ENCODE measurements at regions not wholly inside any gene's neighbourhood (a gene's known extent, or its start where the extent isn't known, plus 50 kb on each side); places are given as distances from the start of the nearest gene placed in this dataset.
A peak's percentile ranks its signal among the peaks of the same experiment; 100 is the strongest.

- no peak for DNase-seq (ENCODE audit: insufficient read length, low spot score, missing footprints)
- H3K36me3 ChIP-seq (ENCODE audit: insufficient read depth, low read length): no peaks in the 10 kb centered on the region
- no peak overlapping the region for H3K4me3 ChIP-seq (ENCODE audit: insufficient read depth, low read length)
- no peaks in the 10 kb centered on the region for H3K9me3 ChIP-seq (ENCODE audit: low read depth, low read length)
- no peak overlapping the region for H3K27ac ChIP-seq (ENCODE audit: low read depth, low read length)
- no peaks in the 10 kb centered on the region for H4K20me1 ChIP-seq (ENCODE audit: insufficient read depth, low read length)
- no peak for TF ChIP-seq CTCF (IDR thresholded peaks at IDR 0.05; ENCODE audit: extremely low read depth, low read depth, low read length)
- H2AFZ ChIP-seq (ENCODE audit: low read length): no peak overlapping the region
- no peaks in the 10 kb centered on the region for H3K27me3 ChIP-seq (ENCODE audit: insufficient read depth, low read length)
- no peak overlapping the region for H3K4me2 ChIP-seq (ENCODE audit: insufficient read depth, low read length)
- H3K4me1 ChIP-seq (ENCODE audit: insufficient read depth, low read length): no peaks in the 10 kb centered on the region
- H3K79me2 ChIP-seq (ENCODE audit: insufficient read depth, low read length): no peaks in the 10 kb centered on the region
Observed at GRCh38 chr4:111281219-111281618, 658.3 kb upstream of the PITX2 start.

GRCh38 chr4:111282035-111282434, 659.2 kb upstream of the PITX2 start:
- DNase-seq (ENCODE audit: insufficient read length, low spot score, missing footprints): no peak
- Histone ChIP-seq H3K27ac (ENCODE audit: low read depth, low read length) (no peak overlapping the region), H3K4me1 (ENCODE audit: insufficient read depth, low read length) (no peaks in the 10 kb centered on the region), H4K20me1 (ENCODE audit: insufficient read depth, low read length) (no peaks in the 10 kb centered on the region), H3K9me3 (ENCODE audit: low read depth, low read length) (no peaks in the 10 kb centered on the region), H3K79me2 (ENCODE audit: insufficient read depth, low read length) (no peaks in the 10 kb centered on the region), H3K27me3 (ENCODE audit: insufficient read depth, low read length) (no peaks in the 10 kb centered on the region), H3K36me3 (ENCODE audit: insufficient read depth, low read length) (no peaks in the 10 kb centered on the region), H2AFZ (ENCODE audit: low read length) (no peak overlapping the region), H3K4me2 (ENCODE audit: insufficient read depth, low read length) (no peak overlapping the region), H3K4me3 (ENCODE audit: insufficient read depth, low read length) (no peak overlapping the region)
- no peak for TF ChIP-seq CTCF (IDR thresholded peaks at IDR 0.05; ENCODE audit: extremely low read depth, low read depth, low read length)

- Histone ChIP-seq H2AFZ (ENCODE audit: low read length) (no peak overlapping the region), H3K27ac (ENCODE audit: low read depth, low read length) (no peak overlapping the region), H3K27me3 (ENCODE audit: insufficient read depth, low read length) (no peaks in the 10 kb centered on the region), H4K20me1 (ENCODE audit: insufficient read depth, low read length) (no peaks in the 10 kb centered on the region), H3K9me3 (ENCODE audit: low read depth, low read length) (no peaks in the 10 kb centered on the region), H3K4me2 (ENCODE audit: insufficient read depth, low read length) (peak overlapping the region; percentile 33), H3K4me3 (ENCODE audit: insufficient read depth, low read length) (no peak overlapping the region), H3K79me2 (ENCODE audit: insufficient read depth, low read length) (no peaks in the 10 kb centered on the region), H3K36me3 (ENCODE audit: insufficient read depth, low read length) (no peaks in the 10 kb centered on the region), H3K4me1 (ENCODE audit: insufficient read depth, low read length) (no peaks in the 10 kb centered on the region)
- DNase-seq (ENCODE audit: insufficient read length, low spot score, missing footprints): peak; percentile 15
- TF ChIP-seq CTCF (IDR thresholded peaks at IDR 0.05; ENCODE audit: extremely low read depth, low read depth, low read length): peak; percentile 95
Observed at GRCh38 chr4:111283066-111283677, 660.3 kb upstream of the PITX2 start.

- no peak for DNase-seq (ENCODE audit: insufficient read length, low spot score, missing footprints)
- H3K27me3 ChIP-seq (ENCODE audit: insufficient read depth, low read length): no peaks in the 10 kb centered on the region
- H3K9me3 ChIP-seq (ENCODE audit: low read depth, low read length): no peaks in the 10 kb centered on the region
- H3K79me2 ChIP-seq (ENCODE audit: insufficient read depth, low read length): no peaks in the 10 kb centered on the region
- H4K20me1 ChIP-seq (ENCODE audit: insufficient read depth, low read length): no peaks in the 10 kb centered on the region
- no peak overlapping the region for H3K4me2 ChIP-seq (ENCODE audit: insufficient read depth, low read length)
- no peak overlapping the region for H2AFZ ChIP-seq (ENCODE audit: low read length)
- TF ChIP-seq CTCF (IDR thresholded peaks at IDR 0.05; ENCODE audit: extremely low read depth, low read depth, low read length): no peak
- no peaks in the 10 kb centered on the region for H3K4me1 ChIP-seq (ENCODE audit: insufficient read depth, low read length)
- H3K36me3 ChIP-seq (ENCODE audit: insufficient read depth, low read length): no peaks in the 10 kb centered on the region
- H3K27ac ChIP-seq (ENCODE audit: low read depth, low read length): no peak overlapping the region
- no peak overlapping the region for H3K4me3 ChIP-seq (ENCODE audit: insufficient read depth, low read length)
Observed at GRCh38 chr4:111296466-111296865, 673.6 kb upstream of the PITX2 start.

All from osteoblast (primary cell).